H1 (cell line): ENCODE measurements at regions not wholly inside any gene's neighbourhood (a gene's known extent, or its start where the extent isn't known, plus 50 kb on each side); places are given as distances from the start of the nearest gene placed in this dataset.

Source experiments
- CTCF ChIA-PET: fragments of 300-600 bp; sonication (Branson Sonifier 250); formaldehyde crosslinking; loops from one replicate; lab custom pipeline; 2021; ENCODE audit not compliant: partially characterized antibody; lab: Charles Lee
- POLR2A ChIA-PET: fragments of 300-600 bp; sonication (Branson Sonifier 250); formaldehyde crosslinking; loops from one replicate; lab custom pipeline; 2021; ENCODE audit warnings: inconsistent platforms; ENCODE audit not compliant: partially characterized antibody; lab: Charles Lee
- DNase-seq, 2 experiments: peaks; one replicate each; pipeline versions ENCODE4 v3.0.0 to v3.0.0-alpha.2; 2010 to 2022; ENCODE audit warnings: low spot score in 2 of 2, low read depth in 1 of 2, mixed read lengths in 1 of 2
- FAIRE-seq: peaks from 2 replicates; lab custom pipeline; 2011; peaks lifted over from hg19 to GRCh38; lab: Jason Lieb, UNC
- H2AFZ ChIP-seq: 2 replicates; pipeline ENCODE4 v1.8.1; 2012; ENCODE audit warnings: low read length, inconsistent platforms
- H2AK5ac ChIP-seq: 2 replicates; pipeline ENCODE4 v1.6.1; 2013; ENCODE audit warnings: low read depth, low read length
- H2BK120ac ChIP-seq: replicated peaks from 2 replicates; pipeline ENCODE3; 2013; ENCODE audit warnings: low read depth, low read length, inconsistent platforms
- H2BK12ac ChIP-seq: 2 replicates; pipeline ENCODE4 v1.6.1; 2013; ENCODE audit warnings: low read depth, low read length
- H2BK15ac ChIP-seq: 2 replicates; pipeline ENCODE4 v1.6.1; 2013; ENCODE audit warnings: low read length
- H2BK20ac ChIP-seq: 2 replicates; pipeline ENCODE4 v1.6.1; 2013; ENCODE audit warnings: low read length
- H2BK5ac ChIP-seq: 2 replicates; pipeline ENCODE4 v1.6.1; 2013; ENCODE audit warnings: low read depth, low read length
- H3K14ac ChIP-seq: 2 replicates; pipeline ENCODE4 v1.6.1; 2013; ENCODE audit warnings: inconsistent platforms; ENCODE audit not compliant: insufficient read length
- H3K18ac ChIP-seq: 2 replicates; pipeline ENCODE4 v1.6.1; 2013; ENCODE audit warnings: low read length; ENCODE audit errors: extremely low read depth
- H3K23ac ChIP-seq: 2 replicates; pipeline ENCODE4 v1.6.1; 2013; ENCODE audit warnings: inconsistent platforms; ENCODE audit not compliant: insufficient read length
- H3K23me2 ChIP-seq: 2 replicates; pipeline ENCODE4 v1.6.1; 2013; ENCODE audit warnings: low read depth, low read length
- H3K27ac ChIP-seq: 2 replicates; pipeline ENCODE4 v1.6.1; 2011; ENCODE audit warnings: low read depth, low read length, inconsistent platforms
- H3K27me3 ChIP-seq, 4 experiments: replicated peaks in 1 of 4; 1 replicate in 1 of 4; 2 replicates in 3 of 4; pipeline versions ENCODE4 v1.6.1 to v1.8.1; 2011 to 2013; ENCODE audit warnings: low read length in 3 of 4, mild to moderate bottlenecking in 3 of 4, inconsistent platforms in 2 of 4, mixed read lengths in 2 of 4, moderate library complexity in 1 of 4; ENCODE audit not compliant: control insufficient read depth in 3 of 4, insufficient read depth in 3 of 4; ENCODE audit errors: extremely low read depth in 1 of 4
- H3K36me3 ChIP-seq, 4 experiments: 2 replicates each; pipeline versions ENCODE4 v1.6.1 to v1.8.1; 2011 to 2013; ENCODE audit warnings: mild to moderate bottlenecking in 4 of 4, low read length in 3 of 4, moderate library complexity in 2 of 4, control low read depth in 1 of 4, inconsistent platforms in 1 of 4; ENCODE audit not compliant: insufficient read depth in 4 of 4, control insufficient read depth in 2 of 4
- H3K4ac ChIP-seq: replicated peaks from 2 replicates; pipeline ENCODE3; 2013; ENCODE audit warnings: low read length, low read depth, mixed read lengths, inconsistent platforms; ENCODE audit not compliant: insufficient read length
- H3K4me1 ChIP-seq, 4 experiments: replicated peaks in 1 of 4; 1 replicate in 1 of 4; 2 replicates in 3 of 4; pipeline versions ENCODE4 v1.6.1 to v1.8.1; 2011 to 2013; ENCODE audit warnings: low read length in 3 of 4, inconsistent platforms in 2 of 4, mixed read lengths in 1 of 4; ENCODE audit not compliant: insufficient read depth in 4 of 4, control insufficient read depth in 3 of 4
- H3K4me2 ChIP-seq, 2 experiments: 2 replicates each; pipeline versions ENCODE4 v1.6.1 to v1.8.1; 2011 to 2013; ENCODE audit warnings: low read depth in 2 of 2, low read length in 2 of 2, control low read depth in 1 of 2, inconsistent platforms in 1 of 2, mild to moderate bottlenecking in 1 of 2; ENCODE audit not compliant: insufficient read depth in 1 of 2
- H3K4me3 ChIP-seq, 4 experiments: fragments of 200-600, 300-600 bp in 1 of 4; sonication (generic), shearing (Covaris generic), sonication (Bioruptor Twin) in 1 of 4; 2 replicates each; pipeline versions ENCODE4 v1.5.1 to v1.8.1; 2011 to 2016; ENCODE audit warnings: low read length in 4 of 4, low read depth in 3 of 4, control low read depth in 2 of 4, inconsistent platforms in 2 of 4, mild to moderate bottlenecking in 2 of 4, mixed read lengths in 1 of 4, moderate library complexity in 1 of 4; ENCODE audit not compliant: insufficient read depth in 2 of 4; ENCODE audit errors: extremely low read depth in 1 of 4
- H3K56ac ChIP-seq: replicated peaks from 2 replicates; pipeline ENCODE3; 2013; ENCODE audit warnings: low read depth, mild to moderate bottlenecking, mixed read lengths, low read length, inconsistent platforms; ENCODE audit not compliant: insufficient read length
- H3K79me1 ChIP-seq: 2 replicates; pipeline ENCODE4 v1.6.1; 2013; ENCODE audit warnings: low read depth, low read length, control low read depth
- H3K79me2 ChIP-seq, 2 experiments: 2 replicates each; pipeline versions ENCODE4 v1.6.1 to v1.8.1; 2012 to 2013; ENCODE audit warnings: low read length in 2 of 2, mild to moderate bottlenecking in 2 of 2, inconsistent platforms in 1 of 2; ENCODE audit not compliant: insufficient read depth in 2 of 2, control insufficient read depth in 1 of 2
- H3K9ac ChIP-seq, 4 experiments: replicated peaks in 1 of 4; 1 replicate in 1 of 4; 2 replicates in 3 of 4; pipeline versions ENCODE4 v1.6.1 to v1.8.1; 2011 to 2013; ENCODE audit warnings: low read depth in 3 of 4, low read length in 3 of 4, control low read depth in 2 of 4, mild to moderate bottlenecking in 2 of 4, moderate library complexity in 2 of 4, inconsistent platforms in 1 of 4; ENCODE audit errors: extremely low read depth in 1 of 4
- H3K9me3 ChIP-seq, 2 experiments: 2 replicates each; pipeline versions ENCODE4 v1.6.1 to v1.8.1; 2012 to 2013; ENCODE audit warnings: mild to moderate bottlenecking in 2 of 2, moderate library complexity in 2 of 2, control low read depth in 1 of 2, inconsistent platforms in 1 of 2, low read depth in 1 of 2, low read length in 1 of 2, mixed read lengths in 1 of 2; ENCODE audit not compliant: insufficient read depth in 2 of 2
- H4K20me1 ChIP-seq, 2 experiments: replicated peaks in 1 of 2; 2 replicates each; pipeline versions ENCODE3 to v1.8.1; 2011 to 2013; ENCODE audit warnings: inconsistent platforms in 2 of 2, low read length in 2 of 2, mild to moderate bottlenecking in 1 of 2; ENCODE audit not compliant: insufficient read depth in 2 of 2, control insufficient read depth in 1 of 2
- H4K5ac ChIP-seq: 2 replicates; pipeline ENCODE4 v1.6.1; 2013; ENCODE audit warnings: low read length, low read depth, mixed read lengths, inconsistent platforms; ENCODE audit not compliant: insufficient read length
- H4K8ac ChIP-seq: 2 replicates; pipeline ENCODE4 v1.8.0; 2013; ENCODE audit warnings: mild to moderate bottlenecking, moderate library complexity, low read length, inconsistent platforms; ENCODE audit not compliant: insufficient read depth; ENCODE audit errors: extremely low read depth
- H4K91ac ChIP-seq: replicated peaks from 2 replicates; pipeline ENCODE3; 2013; ENCODE audit warnings: low read length, mixed read lengths, inconsistent platforms; ENCODE audit not compliant: insufficient read length
- BCL11A ChIP-seq, 2 experiments: IDR thresholded peaks; one replicate each; pipeline ENCODE4 v1.6.1; 2011; ENCODE audit warnings: low read depth in 2 of 2, low read length in 2 of 2, mild to moderate bottlenecking in 2 of 2
- CBX5 ChIP-seq: fragments of 300-800, 300-1000 bp; sonication (generic); IDR thresholded peaks from 2 replicates; pipeline ENCODE4 v1.7.1; 2016; ENCODE audit warnings: antibody characterized with exemption, low read length, low read depth
- CEBPB ChIP-seq: IDR thresholded peaks from 2 replicates; pipeline ENCODE4 v1.6.1; 2012; ENCODE audit warnings: low read depth, low read length
- CHD2 ChIP-seq: IDR thresholded peaks from 2 replicates; pipeline ENCODE4 v1.6.1; 2012; ENCODE audit warnings: low read length, improper control_type of control experiment
- CTBP2 ChIP-seq: IDR thresholded peaks from 2 replicates; pipeline ENCODE4 v1.7.0; 2011; ENCODE audit warnings: borderline replicate concordance, mild to moderate bottlenecking, moderate library complexity, mixed read lengths, low read length; ENCODE audit not compliant: insufficient read depth, insufficient read length
- CTCF ChIP-seq, 3 experiments: IDR thresholded peaks; 1 replicate in 2 of 3; 2 replicates in 1 of 3; pipeline versions ENCODE4 v1.5.1 to v1.6.1; 2011; ENCODE audit warnings: low read length in 3 of 3, mild to moderate bottlenecking in 3 of 3, inconsistent platforms in 2 of 3, low read depth in 1 of 3, moderate library complexity in 1 of 3; ENCODE audit not compliant: insufficient read depth in 1 of 3; ENCODE audit errors: control extremely low read depth in 1 of 3
- JUN ChIP-seq: IDR thresholded peaks from 2 replicates; pipeline ENCODE4 v1.6.1; 2011; ENCODE audit warnings: low read depth, mild to moderate bottlenecking, improper control_type of control experiment, low read length
- KDM4A ChIP-seq: IDR thresholded peaks from one replicate; pipeline ENCODE4 v1.7.1; 2012; ENCODE audit warnings: low read depth, mild to moderate bottlenecking, moderate library complexity, low read length, inconsistent platforms; ENCODE audit not compliant: severe bottlenecking
- PHF8 ChIP-seq: fragments of 200-600 bp; sonication (generic); conservative IDR thresholded peaks from 2 replicates; pipeline ENCODE4 v1.7.1; 2012; ENCODE audit warnings: low read depth, mild to moderate bottlenecking, inconsistent platforms, low read length, moderate library complexity
- SIRT6 ChIP-seq: IDR thresholded peaks from one replicate; pipeline ENCODE4 v1.7.1; 2012; ENCODE audit warnings: low read length, inconsistent platforms
- SP1 ChIP-seq: IDR thresholded peaks from 2 replicates; pipeline ENCODE4 v1.6.1; 2011; ENCODE audit warnings: low read depth, low read length
- SP4 ChIP-seq: IDR thresholded peaks from 2 replicates; pipeline ENCODE4 v1.6.1; 2012; ENCODE audit warnings: low read length, inconsistent platforms
- TBP ChIP-seq: IDR thresholded peaks from 2 replicates; pipeline ENCODE4 v1.6.1; 2011; ENCODE audit warnings: low read depth, low read length, improper control_type of control experiment
- ZNF274 ChIP-seq: IDR thresholded peaks from 2 replicates; pipeline ENCODE4 v1.7.0; 2012; ENCODE audit warnings: low read length, borderline replicate concordance; ENCODE audit errors: extremely low read depth

GRCh38 chr10:45501791-45502190 is 127.8 kb downstream of the ALOX5 start:
- no peaks in the 10 kb centered on the region for H3K23me2 ChIP-seq
- H2BK120ac ChIP-seq: no peak overlapping the region
- no peak overlapping the region for H3K4me2 ChIP-seq
- H3K4ac ChIP-seq: no peak overlapping the region
- no peak overlapping the region for H3K4me3 ChIP-seq
- H4K8ac ChIP-seq: no peak overlapping the region
- no peaks in the 10 kb centered on the region for H3K9me3 ChIP-seq
- DNase-seq (no peak), FAIRE-seq (no peak)
- H2AK5ac ChIP-seq: no peak overlapping the region
- ChIA-PET CTCF (no interaction called here), POLR2A (no interaction called here)
- no peak overlapping the region for H3K23ac ChIP-seq
- H3K4me1 ChIP-seq: no peaks in the 10 kb centered on the region
- H2BK20ac ChIP-seq: no peak overlapping the region
- no peak overlapping the region for H3K27ac ChIP-seq
- H2BK15ac ChIP-seq: no peak overlapping the region
- H3K18ac ChIP-seq: no peak overlapping the region
- no peak overlapping the region for H2BK12ac ChIP-seq
- no peak overlapping the region for H2AFZ ChIP-seq
- no peaks in the 10 kb centered on the region for H3K36me3 ChIP-seq
- no peaks in the 10 kb centered on the region; a peak in 1 of 7 replicates for H3K27me3 ChIP-seq
- H2BK5ac ChIP-seq: no peak overlapping the region
- no peak overlapping the region for H3K14ac ChIP-seq
- H3K79me1 ChIP-seq: no peaks in the 10 kb centered on the region
- H3K9ac ChIP-seq: no peak overlapping the region
- H4K20me1 ChIP-seq: no peaks in the 10 kb centered on the region
- no peak overlapping the region for H4K91ac ChIP-seq
- no peak overlapping the region for H4K5ac ChIP-seq
- H3K56ac ChIP-seq: no peak overlapping the region
- H3K79me2 ChIP-seq: no peaks in the 10 kb centered on the region
- TF ChIP-seq JUN: no peak
- no peak for TF ChIP-seq ZNF274
- TF ChIP-seq BCL11A (IDR thresholded peaks at IDR 0.05; ENCODE audit: low read depth in 2 of 2, low read length in 2 of 2): no peak
- no peak for TF ChIP-seq CTCF (IDR thresholded peaks at IDR 0.05; ENCODE audit: control extremely low read depth in 1 of 3, insufficient read depth in 1 of 3, low read depth in 1 of 3, low read length in 3 of 3)
- TF ChIP-seq CBX5: no peak
- no peak for TF ChIP-seq PHF8
- no peak for TF ChIP-seq SP4
- TF ChIP-seq TBP: no peak
- no peak for TF ChIP-seq SIRT6
- TF ChIP-seq CEBPB: no peak
- TF ChIP-seq CHD2: no peak
- TF ChIP-seq KDM4A: no peak
- no peak for TF ChIP-seq SP1
- TF ChIP-seq CTBP2: no peak
